Panc1 (cell line): ENCODE measurements at regions not wholly inside any gene's neighbourhood (a gene's known extent, or its start where the extent isn't known, plus 50 kb on each side); places are given as distances from the start of the nearest gene placed in this dataset.

Source experiments
- ATAC-seq: fragments of 200-7000 bp; cut with Tn5 transposase; 2 replicates; pipeline ENCODE4 v1.9.1; 2020; ENCODE audit warnings: mild to moderate bottlenecking, moderate library complexity
- BruUV-seq: library from RNA; stranded (reverse); fragments of 400-500 nt; replicated peaks from 2 replicates; lab custom pipeline; 2021; lab: Mats Ljungman, UMichigan
- CTCF ChIA-PET: fragments of 300-600 bp; sonication (Branson Sonifier 250); formaldehyde crosslinking; loops from one replicate; lab custom pipeline; 2022; ENCODE audit warnings: antibody characterized with exemption; lab: Charles Lee
- POLR2A ChIA-PET: fragments of 300-600 bp; sonication (Branson Sonifier 250); formaldehyde crosslinking; loops from one replicate; lab custom pipeline; 2022; ENCODE audit warnings: antibody characterized with exemption; lab: Charles Lee
- DNase-seq: peaks from one replicate; pipeline ENCODE4 v3.0.0-alpha.2; 2010; ENCODE audit warnings: low read depth, low spot score
- H3K27ac ChIP-seq: 2 replicates; pipeline ENCODE4 v1.5.1; 2011; ENCODE audit warnings: mild to moderate bottlenecking, low read length, inconsistent platforms
- H3K27me3 ChIP-seq: fragments of 200-500 bp; sonication (Bioruptor generic); 2 replicates; pipeline ENCODE4 v1.6.0; 2014; ENCODE audit warnings: low read length, inconsistent platforms; ENCODE audit not compliant: control insufficient read depth, insufficient read depth
- H3K36me3 ChIP-seq: fragments of 200-500 bp; sonication (Bioruptor generic); 2 replicates; pipeline ENCODE4 v1.5.1; 2014; ENCODE audit warnings: inconsistent platforms, mild to moderate bottlenecking, low read length, moderate library complexity; ENCODE audit not compliant: control insufficient read depth, insufficient read depth
- H3K4me1 ChIP-seq: 2 replicates; pipeline ENCODE4 v1.5.1; 2011; ENCODE audit warnings: inconsistent platforms, mild to moderate bottlenecking, low read length, moderate library complexity; ENCODE audit not compliant: control insufficient read depth, insufficient read depth
- H3K4me3 ChIP-seq, 2 experiments: 2 replicates each; pipeline ENCODE4 v1.5.1; 2011 to 2012; ENCODE audit warnings: low read depth in 2 of 2, low read length in 2 of 2, mild to moderate bottlenecking in 2 of 2, inconsistent platforms in 1 of 2, moderate library complexity in 1 of 2
- H3K9me3 ChIP-seq: fragments of 200-500 bp; sonication (Bioruptor generic); 2 replicates; pipeline ENCODE4 v1.5.1; 2014; ENCODE audit warnings: low read depth, mild to moderate bottlenecking, inconsistent platforms, low read length, moderate library complexity; ENCODE audit not compliant: control insufficient read depth, insufficient read depth
- POLR2AphosphoS5 ChIP-seq: IDR thresholded peaks from 2 replicates; pipeline ENCODE4 v1.6.1; 2012; ENCODE audit warnings: mild to moderate bottlenecking, low read depth, low read length, moderate library complexity
- SIN3A ChIP-seq: IDR thresholded peaks from 2 replicates; pipeline ENCODE4 v1.6.1; 2012; ENCODE audit warnings: low read depth, mild to moderate bottlenecking, low read length, moderate library complexity, borderline replicate concordance; ENCODE audit not compliant: insufficient read depth
- TCF7L2 ChIP-seq: IDR thresholded peaks from 2 replicates; pipeline ENCODE4 v1.6.1; 2011; ENCODE audit warnings: mild to moderate bottlenecking, low read depth, low read length, inconsistent platforms
- in situ Hi-C: cut with HindIII; loops from 2 replicates; pipeline ENCODE4 v1.10.0; 2016; ENCODE audit warnings: low sequenced_read_pairs, low pct_unique_long_range_greater_than_20kb
- intact Hi-C: fragments of 100-400 bp; cut with micrococcal nuclease; formaldehyde crosslinking; loops from one replicate; pipeline ENCODE4 v1.10.0; 2022; ENCODE audit not compliant: unreplicated experiment
- TF ChIP-seq, protein P1 (sequence below), 2 experiments: IDR thresholded peaks; 2 replicates each; pipeline ENCODE4 v1.6.1; 2011 to 2012; ENCODE audit warnings: low read depth in 2 of 2, control low read depth in 1 of 2, low read length in 1 of 2, mild to moderate bottlenecking in 1 of 2, moderate library complexity in 1 of 2; ENCODE audit not compliant: insufficient read depth in 1 of 2
- TF ChIP-seq, protein P2 (sequence below): fragments of 450-650 bp; IDR thresholded peaks from 2 replicates; pipeline ENCODE4 v1.5.1; 2017; ENCODE audit warnings: mild to moderate bottlenecking

DNA sequence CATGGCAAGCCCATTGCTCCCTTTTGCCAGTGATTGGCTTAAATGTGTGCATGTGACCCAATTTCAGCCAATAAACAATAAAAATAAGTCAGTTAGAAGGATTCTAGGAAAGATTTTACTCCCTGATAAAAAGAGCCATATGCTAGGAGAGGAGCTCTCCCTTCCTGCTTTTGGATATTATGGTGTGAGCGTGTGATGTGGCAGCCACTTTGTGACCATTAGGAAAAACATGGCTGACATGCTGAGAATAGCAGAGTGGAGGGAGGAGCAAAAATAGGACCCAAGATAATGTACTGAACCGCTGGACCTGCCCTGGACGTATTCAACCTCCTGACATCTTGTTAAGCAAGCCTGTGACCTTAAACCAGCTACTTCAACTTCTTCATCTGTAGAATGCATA lies 160.6 kb upstream of the MLN start:
- intact Hi-C loops: no loop called here
- ATAC-seq (no peak), DNase-seq (no peak)
- TF ChIP-seq, protein P1, sequence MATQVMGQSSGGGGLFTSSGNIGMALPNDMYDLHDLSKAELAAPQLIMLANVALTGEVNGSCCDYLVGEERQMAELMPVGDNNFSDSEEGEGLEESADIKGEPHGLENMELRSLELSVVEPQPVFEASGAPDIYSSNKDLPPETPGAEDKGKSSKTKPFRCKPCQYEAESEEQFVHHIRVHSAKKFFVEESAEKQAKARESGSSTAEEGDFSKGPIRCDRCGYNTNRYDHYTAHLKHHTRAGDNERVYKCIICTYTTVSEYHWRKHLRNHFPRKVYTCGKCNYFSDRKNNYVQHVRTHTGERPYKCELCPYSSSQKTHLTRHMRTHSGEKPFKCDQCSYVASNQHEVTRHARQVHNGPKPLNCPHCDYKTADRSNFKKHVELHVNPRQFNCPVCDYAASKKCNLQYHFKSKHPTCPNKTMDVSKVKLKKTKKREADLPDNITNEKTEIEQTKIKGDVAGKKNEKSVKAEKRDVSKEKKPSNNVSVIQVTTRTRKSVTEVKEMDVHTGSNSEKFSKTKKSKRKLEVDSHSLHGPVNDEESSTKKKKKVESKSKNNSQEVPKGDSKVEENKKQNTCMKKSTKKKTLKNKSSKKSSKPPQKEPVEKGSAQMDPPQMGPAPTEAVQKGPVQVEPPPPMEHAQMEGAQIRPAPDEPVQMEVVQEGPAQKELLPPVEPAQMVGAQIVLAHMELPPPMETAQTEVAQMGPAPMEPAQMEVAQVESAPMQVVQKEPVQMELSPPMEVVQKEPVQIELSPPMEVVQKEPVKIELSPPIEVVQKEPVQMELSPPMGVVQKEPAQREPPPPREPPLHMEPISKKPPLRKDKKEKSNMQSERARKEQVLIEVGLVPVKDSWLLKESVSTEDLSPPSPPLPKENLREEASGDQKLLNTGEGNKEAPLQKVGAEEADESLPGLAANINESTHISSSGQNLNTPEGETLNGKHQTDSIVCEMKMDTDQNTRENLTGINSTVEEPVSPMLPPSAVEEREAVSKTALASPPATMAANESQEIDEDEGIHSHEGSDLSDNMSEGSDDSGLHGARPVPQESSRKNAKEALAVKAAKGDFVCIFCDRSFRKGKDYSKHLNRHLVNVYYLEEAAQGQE (IDR thresholded peaks at IDR 0.05; ENCODE audit: insufficient read depth in 1 of 2, low read depth in 2 of 2, low read length in 1 of 2): no peak
- TF ChIP-seq TCF7L2: no peak
- no peak overlapping the region for H3K4me3 ChIP-seq
- no peaks in the 10 kb centered on the region for H3K36me3 ChIP-seq
- no TSS peak for BruUV-seq
- no peak overlapping the region for H3K27ac ChIP-seq
- in situ Hi-C loops: no loop called here
- ChIA-PET POLR2A (no interaction called here), CTCF (interaction anchor here (0.5 kb wide), 1 partner anchor 193 kb away, joined by 5 read pairs; no protein-coding TSS in a partner anchor)
- H3K9me3 ChIP-seq: no peaks in the 10 kb centered on the region
- H3K4me1 ChIP-seq: no peaks in the 10 kb centered on the region
- H3K27me3 ChIP-seq: no peaks in the 10 kb centered on the region

DNA sequence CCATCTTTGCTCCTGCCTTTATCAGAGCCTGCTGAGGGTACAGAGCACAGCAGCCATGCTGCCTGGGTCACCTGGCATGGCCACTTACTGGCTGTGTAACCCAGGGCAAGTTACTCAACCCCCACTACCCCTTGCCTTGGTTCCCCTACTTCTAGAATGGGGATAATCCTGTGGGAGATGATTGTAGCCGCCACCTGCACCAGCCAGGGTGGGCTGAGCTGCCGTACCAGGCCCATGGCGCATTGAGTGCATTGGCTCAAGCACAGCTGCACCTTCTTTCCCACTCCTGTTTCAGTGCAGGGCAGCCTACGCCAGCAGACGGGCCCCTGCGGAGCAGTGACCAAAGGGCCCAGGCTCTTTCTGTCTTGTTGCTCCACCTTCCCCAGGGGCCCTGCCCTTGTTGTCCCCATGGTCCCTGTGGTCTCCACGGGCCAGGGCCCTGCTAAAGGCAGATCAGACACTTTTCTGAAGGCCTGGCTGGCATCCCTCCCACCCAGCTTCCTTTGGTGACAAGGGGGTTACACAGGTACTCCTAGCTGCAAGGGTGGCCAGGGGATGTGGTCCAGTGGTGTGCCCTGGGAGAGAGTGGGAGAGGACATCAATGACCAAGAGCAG lies 159.4 kb upstream of the MLN start:
- no peak for DNase-seq
- BruUV-seq: no TSS peak
- Histone ChIP-seq H3K27me3 (no peaks in the 10 kb centered on the region), H3K9me3 (no peaks in the 10 kb centered on the region), H3K27ac (no peak overlapping the region), H3K4me3 (no peak overlapping the region), H3K4me1 (no peaks in the 10 kb centered on the region), H3K36me3 (no peaks in the 10 kb centered on the region)
- in situ Hi-C loops (no loop called here), intact Hi-C loops (no loop called here)
- CTCF ChIA-PET: no interaction called here
- no peak for ATAC-seq
- TF ChIP-seq, protein P2, sequence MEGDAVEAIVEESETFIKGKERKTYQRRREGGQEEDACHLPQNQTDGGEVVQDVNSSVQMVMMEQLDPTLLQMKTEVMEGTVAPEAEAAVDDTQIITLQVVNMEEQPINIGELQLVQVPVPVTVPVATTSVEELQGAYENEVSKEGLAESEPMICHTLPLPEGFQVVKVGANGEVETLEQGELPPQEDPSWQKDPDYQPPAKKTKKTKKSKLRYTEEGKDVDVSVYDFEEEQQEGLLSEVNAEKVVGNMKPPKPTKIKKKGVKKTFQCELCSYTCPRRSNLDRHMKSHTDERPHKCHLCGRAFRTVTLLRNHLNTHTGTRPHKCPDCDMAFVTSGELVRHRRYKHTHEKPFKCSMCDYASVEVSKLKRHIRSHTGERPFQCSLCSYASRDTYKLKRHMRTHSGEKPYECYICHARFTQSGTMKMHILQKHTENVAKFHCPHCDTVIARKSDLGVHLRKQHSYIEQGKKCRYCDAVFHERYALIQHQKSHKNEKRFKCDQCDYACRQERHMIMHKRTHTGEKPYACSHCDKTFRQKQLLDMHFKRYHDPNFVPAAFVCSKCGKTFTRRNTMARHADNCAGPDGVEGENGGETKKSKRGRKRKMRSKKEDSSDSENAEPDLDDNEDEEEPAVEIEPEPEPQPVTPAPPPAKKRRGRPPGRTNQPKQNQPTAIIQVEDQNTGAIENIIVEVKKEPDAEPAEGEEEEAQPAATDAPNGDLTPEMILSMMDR: no peak
- TF ChIP-seq POLR2AphosphoS5 (no peak), SIN3A (no peak), TCF7L2 (no peak)
- TF ChIP-seq, protein P1 (IDR thresholded peaks at IDR 0.05; ENCODE audit: insufficient read depth in 1 of 2, low read depth in 2 of 2, low read length in 1 of 2): no peak
- POLR2A ChIA-PET: no interaction called here
